DMS153 (cell line): ENCODE measurements at regions not wholly inside any gene's neighbourhood (a gene's known extent, or its start where the extent isn't known, plus 50 kb on each side); places are given as distances from the start of the nearest gene placed in this dataset.

Experiments
- DNase-seq: peaks from one replicate; lab custom pipeline; 2025; lab: John Stamatoyannopoulos, UW

DNA sequence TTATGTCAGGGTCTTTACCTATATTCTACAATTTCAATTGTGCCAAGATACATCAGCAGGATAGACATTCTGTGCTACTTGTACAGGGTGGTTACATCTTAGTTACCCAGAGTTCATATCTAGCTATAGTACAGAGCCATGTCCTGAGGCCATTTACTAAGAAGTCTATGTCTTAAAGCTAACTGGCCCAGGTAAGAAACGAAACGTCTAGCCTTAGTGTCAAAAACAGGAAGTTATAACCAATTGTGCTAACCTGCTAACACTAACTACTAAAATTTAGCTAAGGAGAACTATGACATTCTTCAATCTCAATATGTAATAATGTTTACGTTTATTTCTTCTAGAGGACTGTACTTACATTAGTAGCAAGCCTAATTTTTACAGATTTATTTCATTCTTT lies 717.2 kb upstream of the UBE2E2 start:
- no peak for DNase-seq

DNA sequence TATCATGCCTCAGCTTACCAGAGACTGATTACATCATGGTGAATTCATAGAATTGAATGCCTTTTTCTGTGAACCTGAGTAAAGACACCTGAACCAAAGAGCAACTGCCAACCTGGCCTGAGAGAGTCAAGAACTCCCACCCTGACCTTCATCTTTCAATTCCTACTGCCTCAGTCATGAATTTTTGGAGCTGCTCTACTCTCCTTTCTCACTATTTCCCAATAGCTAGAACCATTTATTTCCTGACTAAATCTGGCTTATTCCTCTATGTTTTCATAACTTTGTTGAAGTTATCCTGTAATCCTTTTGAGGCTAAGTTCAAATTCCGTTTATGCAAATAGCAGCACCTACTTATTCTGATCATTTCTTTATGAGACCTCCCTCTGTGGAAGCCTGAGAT lies 712.4 kb upstream of the UBE2E2 start:
- DNase-seq = no peak

DNA sequence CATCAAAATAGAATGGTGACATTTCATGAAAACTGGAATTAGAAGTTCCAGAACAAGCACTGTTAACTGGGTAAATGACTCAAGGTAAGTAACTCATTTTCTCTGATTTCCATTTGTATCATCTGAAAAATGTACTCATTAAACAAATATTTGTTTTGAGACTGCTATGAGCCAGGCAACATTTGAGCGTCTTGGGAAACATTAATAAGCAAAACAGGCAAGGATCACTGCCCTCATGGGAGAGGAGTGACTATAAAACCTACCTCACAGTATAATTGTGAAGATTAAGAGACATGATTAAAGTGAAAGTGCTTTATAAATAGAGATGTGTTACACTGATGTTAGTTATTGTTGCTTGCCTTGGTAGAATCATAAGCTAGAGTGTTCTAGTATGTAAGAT lies 711.8 kb upstream of the UBE2E2 start:
- DNase-seq = no peak

DNA sequence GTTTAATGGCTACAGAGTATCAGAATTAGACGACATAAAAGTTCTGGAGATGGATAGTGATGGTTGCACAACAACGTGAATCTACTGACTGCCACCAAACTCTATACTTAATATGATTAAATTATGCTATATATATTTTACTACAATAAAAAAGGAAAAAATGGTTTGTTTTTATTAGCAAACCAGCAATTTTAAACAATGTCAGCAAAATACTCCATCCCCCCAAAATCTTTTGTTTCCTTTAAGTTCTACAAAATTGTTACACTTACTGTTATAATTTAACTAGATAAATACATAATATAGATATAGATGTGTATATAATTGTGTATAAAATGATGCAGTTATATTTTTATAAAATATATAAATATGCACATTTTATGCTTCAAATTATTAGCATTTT lies 710.8 kb upstream of the UBE2E2 start:
- no peak for DNase-seq

DNA sequence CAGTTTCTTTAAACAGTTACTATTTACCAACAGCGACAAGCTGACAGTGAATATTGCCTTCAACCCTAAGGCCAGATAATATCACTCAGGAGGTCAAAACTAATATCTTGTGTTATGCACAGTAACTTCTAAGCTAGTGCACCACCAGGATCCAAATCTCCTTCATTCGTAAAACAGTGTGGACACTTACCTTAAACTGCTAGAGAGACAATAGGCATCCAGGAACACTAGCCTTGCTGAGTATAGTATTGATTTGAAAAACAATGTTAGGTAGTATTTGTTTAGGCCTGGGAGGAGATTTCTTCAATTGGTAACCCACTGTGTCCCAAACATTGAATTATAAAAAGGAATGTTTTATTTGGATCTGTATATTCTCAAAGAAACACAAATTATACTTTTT lies 707.9 kb upstream of the UBE2E2 start:
- no peak for DNase-seq

DNA sequence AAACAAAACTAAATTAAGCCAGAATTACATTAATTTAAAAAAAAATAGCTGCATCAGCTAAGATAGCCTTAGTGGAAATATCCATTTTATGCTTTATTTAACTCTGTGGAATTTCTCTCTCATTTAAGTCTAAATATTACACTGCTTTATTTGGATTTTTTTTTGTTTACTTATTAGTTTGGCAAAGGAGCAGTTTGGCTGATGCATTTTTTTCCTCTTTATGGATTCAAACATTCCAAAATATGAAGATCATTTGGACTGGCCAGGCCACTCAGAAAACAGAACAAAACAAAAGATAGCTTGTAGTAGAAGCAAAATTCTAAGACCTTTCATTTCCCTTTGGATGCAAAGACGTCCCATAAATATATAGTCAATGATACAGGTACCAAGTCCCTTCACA lies 707.3 kb upstream of the UBE2E2 start:
- no peak for DNase-seq

DNA sequence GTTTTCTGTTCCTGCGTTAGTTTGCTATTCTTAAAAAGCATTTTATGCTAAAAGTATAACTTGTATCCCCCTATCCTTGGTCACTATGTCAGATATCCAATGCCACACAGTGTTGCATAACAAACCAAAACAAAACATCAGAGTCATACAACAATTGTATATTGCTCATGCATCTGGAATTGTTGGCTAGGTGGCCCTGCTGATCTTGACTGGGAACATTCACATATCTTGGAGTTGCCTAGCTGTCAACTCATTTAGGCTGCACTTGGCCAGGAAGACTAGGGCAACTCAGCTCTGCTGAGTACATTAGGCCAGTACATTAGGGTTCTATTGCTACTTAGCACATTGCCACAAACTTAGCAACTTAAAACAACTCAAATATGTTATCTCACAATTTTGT lies 706.5 kb upstream of the UBE2E2 start:
- DNase-seq = no peak

DNA sequence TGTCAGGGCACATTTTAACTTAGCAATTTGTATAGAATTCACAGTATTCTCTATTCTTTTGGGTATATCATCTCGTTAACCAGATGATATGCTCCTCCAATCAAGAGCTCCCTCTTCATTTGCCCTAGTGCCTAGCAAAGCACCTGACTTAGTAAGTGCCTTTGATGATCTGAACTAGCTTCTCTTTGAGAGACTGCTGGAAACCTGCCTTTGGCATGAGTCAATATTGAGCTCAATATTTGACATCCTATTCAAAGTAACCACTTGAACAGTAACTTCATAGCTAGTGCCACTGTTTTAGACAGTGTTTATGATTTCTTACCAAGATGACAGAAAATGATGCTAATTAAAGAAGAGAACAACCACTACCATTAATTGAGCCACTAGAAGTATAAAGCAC lies 696.3 kb upstream of the UBE2E2 start:
- no peak for DNase-seq

DNA sequence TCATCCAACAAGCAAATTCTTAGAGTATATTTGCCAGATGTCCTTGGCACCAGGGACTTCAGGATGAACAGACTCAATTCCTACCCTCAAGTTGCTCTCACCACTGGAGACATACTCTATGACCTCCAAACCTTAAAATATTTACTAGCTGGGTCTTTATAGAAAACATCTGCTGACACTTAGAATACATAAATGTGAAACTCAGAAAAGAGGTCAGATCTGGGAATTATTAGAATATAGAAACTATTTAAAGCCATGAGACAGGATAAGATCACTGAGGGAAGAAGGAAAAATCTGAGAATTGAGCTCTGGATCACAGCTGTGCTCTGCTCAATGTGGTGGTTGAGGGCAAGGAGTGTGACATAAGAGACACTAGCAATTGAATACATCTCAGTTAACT lies 695.4 kb upstream of the UBE2E2 start:
- no peak for DNase-seq

DNA sequence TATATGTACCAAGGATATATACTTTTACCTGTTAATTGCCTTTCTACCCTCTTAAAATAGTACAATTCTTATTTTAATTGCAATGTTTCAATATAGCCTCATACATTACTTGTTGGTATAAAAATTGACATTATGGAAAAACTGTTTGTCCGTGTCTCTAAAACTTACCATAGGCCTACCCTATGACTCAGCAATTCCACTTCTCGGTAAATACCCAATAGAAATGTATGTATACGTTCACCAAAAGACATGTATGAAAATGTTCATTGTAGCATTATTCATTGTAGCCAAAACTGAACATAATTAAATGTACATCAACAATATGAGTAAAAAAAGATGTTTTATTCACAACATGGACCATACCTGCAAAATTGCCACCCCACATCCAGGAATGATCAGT lies 679.2 kb upstream of the UBE2E2 start:
- no peak for DNase-seq

DNA sequence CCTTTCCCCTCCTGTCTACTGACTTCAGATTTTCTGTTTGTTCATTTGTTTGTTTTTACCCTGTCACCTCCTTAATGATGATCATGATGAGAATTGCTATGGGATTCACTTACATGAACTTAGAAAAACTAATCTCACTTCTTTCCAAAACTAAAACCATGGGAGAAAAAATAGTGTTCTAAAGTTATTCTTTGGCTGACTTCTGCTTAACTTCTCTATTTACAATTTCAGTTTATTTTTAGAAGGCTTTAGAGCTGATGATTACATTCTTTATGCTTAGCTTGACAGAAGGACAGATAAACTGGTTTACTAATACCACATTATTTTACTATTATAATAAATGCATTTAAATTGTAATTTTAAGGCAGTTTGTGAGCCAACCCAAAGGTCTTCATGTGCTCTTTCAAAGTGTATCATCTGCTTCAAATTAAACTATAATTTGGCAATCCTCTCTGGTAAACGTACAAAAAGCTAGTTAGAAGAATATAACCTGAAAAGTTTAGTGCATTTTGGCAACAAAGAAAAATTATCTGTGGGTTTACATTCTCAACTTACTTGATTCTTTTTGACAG lies 676.8 kb upstream of the UBE2E2 start:
- no peak for DNase-seq

DNA sequence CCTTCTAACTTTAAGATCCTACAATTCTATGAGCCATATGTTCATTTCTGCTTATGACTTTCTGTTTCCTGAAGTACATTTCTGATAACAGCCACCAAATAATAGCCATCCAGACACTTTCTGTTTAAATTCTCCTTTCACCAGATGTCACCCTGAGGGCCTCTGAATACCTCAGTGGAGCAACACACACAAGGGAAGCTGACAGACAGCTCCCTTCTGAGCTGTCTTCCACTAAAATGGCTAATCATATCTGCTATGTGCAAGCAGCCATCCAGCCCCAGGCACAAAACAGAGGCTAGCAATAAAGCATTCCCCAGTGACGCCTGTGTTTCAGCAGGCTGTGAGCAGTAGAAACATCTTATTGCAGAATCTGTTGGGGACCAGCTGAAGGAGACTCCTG lies 666.6 kb upstream of the UBE2E2 start:
- DNase-seq = no peak

DNA sequence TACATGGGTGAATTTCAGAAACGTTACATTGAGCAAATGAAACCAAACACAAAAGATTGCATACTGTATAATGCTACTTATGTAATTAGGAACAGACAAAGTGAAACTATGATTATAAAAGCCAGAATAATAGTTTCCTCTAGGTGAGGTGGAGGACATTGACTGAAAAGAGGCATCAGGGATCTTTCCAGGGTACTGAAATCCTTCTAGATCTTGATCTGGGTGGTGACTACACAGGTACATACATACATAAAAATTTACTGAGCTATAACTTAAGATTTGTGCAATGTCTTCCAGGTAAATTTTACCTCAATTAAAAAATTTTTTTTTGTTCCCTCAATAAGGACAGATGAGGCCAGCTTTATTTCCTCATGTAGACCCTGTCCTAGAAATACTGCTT lies 665.6 kb upstream of the UBE2E2 start:
- DNase-seq = no peak

DNA sequence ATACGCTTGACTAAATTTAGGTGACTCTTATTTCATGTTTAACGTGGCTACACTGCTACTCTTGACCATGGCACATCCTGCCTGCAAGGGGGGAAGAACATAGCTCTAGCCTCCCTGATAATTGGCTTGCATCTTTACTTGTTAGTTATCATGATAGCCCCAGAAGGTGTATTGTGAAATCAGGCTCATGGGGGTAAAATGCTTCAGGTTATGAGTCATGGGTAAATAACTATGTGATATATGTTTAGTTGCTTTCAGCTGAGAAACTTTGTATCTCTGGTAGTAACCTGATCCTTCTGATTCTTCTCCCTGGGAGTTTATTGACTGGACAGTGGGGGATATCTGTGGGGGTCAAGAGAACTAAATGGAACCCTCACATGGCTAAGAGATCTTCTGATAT lies 660.8 kb upstream of the UBE2E2 start:
- DNase-seq = no peak

DNA sequence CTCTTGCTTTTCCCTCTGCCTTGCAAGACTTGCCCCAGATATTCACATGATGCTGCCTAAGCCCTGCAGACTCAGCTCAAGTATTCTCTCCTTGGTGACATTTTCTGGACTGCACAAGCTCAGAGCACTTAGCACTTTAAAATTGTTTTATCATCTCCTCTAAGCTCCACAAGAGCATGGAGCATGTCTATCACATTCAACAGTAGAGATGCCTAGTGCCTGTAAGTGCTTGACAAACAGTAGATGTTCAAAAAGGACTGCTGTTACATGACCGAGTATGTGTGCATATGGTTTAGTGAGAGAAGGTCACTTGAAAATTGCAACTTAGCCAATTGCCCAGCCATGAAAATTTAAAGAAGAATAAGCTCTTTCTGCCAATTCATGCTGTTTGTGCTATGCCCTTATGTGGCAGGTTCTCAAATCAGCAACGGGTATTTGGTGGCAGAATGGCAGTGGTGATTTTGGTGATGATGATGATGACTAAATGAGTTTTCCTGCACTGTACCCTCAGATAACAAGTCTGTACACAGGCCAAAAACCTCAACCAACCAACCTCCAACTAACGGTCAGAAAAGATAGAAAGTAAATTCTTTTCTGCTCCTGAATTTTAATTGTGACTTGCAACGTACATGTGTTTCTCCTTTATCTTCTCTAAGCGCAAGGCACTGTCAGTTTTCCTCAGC lies 647.2 kb upstream of the UBE2E2 start:
- DNase-seq = peak; percentile 62

DNA sequence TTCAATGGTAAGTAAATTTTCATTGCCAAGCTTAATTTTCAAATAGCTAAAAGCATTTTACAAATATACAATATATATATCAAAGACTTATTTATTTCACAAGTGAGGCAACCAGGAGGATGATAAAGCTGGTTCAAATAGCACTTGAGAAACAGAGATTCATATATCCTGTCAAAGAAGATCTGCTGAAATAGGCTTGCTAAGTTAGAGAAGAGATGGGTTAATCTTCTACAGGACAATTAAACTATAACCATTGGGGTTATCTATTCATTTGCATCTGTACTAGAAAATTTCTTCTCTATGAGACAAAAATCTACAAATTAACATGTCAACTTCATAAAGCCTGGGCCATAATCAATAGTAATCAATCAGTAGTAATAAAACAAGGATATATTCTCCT lies 637.7 kb upstream of the UBE2E2 start:
- no peak for DNase-seq

DNA sequence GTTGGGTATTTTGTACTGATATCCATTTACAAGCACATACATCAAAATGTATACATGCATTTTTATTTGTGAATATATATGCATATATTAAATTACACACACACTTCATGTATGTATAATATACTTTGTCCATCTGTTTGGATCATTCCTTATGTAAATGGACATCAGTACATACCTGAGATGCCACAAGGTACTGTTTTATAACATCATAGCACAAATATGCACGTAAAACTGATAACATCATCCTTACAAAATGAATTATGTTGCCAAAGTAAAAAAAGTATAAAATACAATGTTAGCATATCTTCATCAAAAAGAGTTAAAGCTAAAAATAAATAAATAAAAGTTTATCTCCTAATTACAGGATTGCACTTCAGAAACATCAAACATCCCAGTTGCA lies 634.8 kb upstream of the UBE2E2 start:
- no peak for DNase-seq

DNA sequence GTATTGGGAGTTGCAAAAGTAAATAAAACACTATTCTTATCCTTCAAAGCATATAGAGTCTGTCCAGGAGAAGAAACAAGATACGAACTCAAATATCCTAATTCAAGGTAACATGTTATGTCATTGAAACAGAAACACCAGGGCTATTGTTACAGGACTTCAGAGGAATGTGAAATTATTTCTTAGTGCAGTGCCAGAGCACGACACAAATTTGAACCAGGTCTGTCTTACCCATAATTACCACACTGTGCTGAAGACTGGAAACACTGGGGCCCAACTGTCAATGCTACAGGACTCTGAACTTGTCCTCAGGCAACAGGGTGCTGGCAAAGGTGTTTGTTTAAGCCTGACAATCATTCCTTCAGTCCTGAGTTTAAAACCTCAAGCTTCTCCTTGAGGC lies 633.6 kb upstream of the UBE2E2 start:
- no peak for DNase-seq

DNA sequence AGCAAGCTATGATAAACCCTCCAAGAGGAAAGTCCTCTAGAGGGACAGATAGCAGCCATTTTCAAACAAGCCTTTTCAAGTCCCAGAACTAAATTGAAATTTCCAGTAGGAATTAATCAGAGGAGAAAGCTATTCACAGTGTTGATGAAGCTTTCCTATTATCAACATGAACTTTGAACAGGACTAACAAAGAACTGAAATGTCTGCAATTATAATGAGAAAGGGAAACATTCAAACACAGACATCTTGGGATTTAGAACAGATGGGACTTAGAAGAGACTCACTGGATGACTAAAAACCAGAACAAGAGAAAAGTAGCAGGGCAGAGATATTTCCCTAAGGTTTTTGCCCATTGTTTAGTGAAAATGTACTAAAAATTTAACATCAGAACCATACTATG lies 622.1 kb upstream of the UBE2E2 start:
- DNase-seq = no peak

DNA sequence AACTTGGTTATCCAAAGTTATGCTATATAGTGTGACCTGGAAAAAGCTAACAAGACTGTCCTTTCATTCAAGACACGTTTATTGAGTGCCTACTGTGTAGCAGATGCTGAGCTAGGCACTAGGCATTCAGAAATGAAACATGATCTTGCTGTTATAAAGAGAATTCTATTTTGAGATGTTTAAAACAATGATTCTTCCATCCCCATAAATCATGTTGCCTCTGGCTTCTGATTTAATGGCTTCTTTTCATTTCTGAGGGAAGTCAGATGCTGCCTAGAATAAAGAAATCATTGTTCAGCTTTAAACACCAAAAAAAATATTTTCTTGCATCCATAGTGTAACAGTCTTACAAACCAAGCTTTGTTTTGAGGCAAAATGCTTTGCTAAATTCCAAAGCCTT lies 620.9 kb upstream of the UBE2E2 start:
- DNase-seq = no peak

DNA sequence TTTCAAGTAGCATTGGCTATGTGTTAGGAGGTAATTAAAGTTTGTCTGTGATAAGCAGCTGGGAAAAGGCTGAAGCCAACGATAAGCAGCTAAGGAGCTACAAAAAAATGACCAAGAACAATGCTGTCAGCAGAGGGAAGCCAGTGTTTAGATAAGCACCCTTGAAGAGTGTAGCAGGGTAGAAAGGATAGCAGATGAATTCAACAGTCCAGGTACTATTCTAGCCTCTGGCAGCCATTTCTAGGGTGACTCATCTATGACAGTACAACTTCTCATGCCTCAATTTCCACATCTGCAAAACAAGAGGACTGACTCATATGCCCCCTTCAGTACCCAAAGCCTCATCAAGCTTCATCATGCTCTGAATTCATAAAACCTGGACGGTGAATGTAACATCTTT lies 617.6 kb upstream of the UBE2E2 start:
- DNase-seq = no peak

DNA sequence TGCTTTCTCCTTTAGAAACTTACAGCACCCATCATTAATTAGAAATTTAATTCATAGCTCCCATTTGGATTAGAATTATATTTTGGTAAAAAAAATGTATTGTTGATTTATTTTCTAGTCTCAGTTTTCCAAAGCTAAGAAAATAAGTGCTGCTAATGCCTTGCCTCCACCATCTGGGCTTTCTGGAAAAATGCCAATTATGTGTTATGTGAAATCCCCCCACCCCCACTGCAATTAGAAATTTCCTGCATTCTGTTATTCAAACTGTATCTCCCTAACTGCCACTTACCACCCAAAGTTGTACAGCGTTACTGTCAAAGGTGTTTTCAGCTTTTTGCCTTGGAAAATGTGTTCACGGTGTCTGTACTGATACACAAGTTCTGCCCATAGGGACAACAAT lies 617.2 kb upstream of the UBE2E2 start:
- no peak for DNase-seq

DNA sequence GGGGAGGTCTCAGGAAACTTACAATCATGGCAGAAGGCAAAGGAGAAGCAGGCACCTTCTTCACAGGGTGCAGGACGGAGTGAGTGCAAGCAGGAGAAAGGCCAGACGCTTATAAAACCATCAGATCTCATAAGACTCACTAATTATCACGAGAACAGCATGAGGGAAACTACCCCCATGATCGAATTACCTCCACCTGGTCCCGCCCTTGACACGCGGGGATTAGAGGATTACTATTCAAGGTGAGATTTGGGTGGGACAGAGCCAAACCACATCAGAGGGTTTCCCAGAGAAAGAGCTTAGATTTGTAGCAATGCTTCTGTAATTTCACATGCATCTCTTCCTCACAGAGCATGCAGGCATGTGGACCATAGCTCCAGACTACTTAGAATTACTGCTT lies 615.7 kb upstream of the UBE2E2 start:
- no peak for DNase-seq

DNA sequence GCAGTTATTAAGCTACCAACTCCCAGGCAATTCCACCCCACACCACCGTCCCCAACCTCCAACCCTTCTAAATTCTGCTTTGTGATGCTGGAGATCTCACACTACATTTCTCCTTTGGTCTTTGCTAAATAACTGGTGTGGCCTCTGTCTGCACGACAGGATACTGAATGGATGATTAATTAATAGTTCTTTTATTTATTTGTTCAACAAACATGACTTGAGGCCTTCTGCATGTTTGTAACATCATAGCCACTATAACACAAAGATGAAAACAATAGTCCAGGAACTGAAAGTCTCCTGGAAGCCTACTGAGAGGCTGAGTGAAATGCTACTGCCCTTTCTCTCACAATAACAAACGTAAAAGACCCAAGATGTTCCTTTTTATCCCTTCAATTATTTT lies 609.5 kb upstream of the UBE2E2 start:
- peak; percentile 73 for DNase-seq

DNA sequence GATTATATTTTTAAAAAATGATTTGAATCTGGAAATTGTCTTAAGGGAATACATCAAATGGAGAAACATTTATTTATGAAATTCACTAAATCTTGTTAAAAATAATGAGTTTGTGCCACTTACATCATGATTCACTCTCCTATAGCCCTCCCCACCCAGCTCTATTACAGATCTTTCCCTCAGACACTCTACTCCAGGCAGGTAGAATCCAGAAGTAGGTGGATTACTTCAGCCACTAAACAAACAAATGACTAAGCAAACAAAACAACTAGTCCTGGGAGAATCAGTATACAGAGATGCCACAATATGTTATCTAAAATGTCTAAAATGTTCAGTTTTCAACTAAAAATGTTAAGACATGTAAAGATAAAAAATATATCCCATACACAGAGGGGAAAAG lies 608.1 kb upstream of the UBE2E2 start:
- peak; percentile 42 for DNase-seq
